NCI-H1930 (cell line): ENCODE measurements at regions not wholly inside any gene's neighbourhood (a gene's known extent, or its start where the extent isn't known, plus 50 kb on each side); places are given as distances from the start of the nearest gene placed in this dataset.

ENCODE experiments used
- DNase-seq, 2 experiments: peaks; one replicate each; lab custom pipeline; 2025; lab: John Stamatoyannopoulos, UW

- no peak for DNase-seq
These were observed 215.6 kb downstream of the PIK3R1 start for GRCh38 chr5:68431186-68431585.

- DNase-seq, result no peak
These were observed 216.2 kb downstream of the PIK3R1 start for GRCh38 chr5:68431601-68432337.

- no peak for DNase-seq
These were observed 217.1 kb downstream of the PIK3R1 start for GRCh38 chr5:68432682-68433081.

- no peak for DNase-seq
These were observed 218.0 kb downstream of the PIK3R1 start for GRCh38 chr5:68433526-68433922.

GRCh38 chr5:68433923-68434879, 218.6 kb downstream of the PIK3R1 start:
- no peak for DNase-seq

GRCh38 chr5:68435611-68436010, 220.1 kb downstream of the PIK3R1 start:
- DNase-seq, result no peak

GRCh38 chr5:68436686-68437520, 221.3 kb downstream of the PIK3R1 start:
- no peak for DNase-seq

- DNase-seq, result no peak
These were observed 223.3 kb downstream of the PIK3R1 start for GRCh38 chr5:68438876-68439275.

- DNase-seq, result no peak
These were observed 224.7 kb downstream of the PIK3R1 start for GRCh38 chr5:68440245-68440644.

GRCh38 chr5:68440651-68441050, 225.1 kb downstream of the PIK3R1 start:
- no peak for DNase-seq

GRCh38 chr5:68441309-68442073, 225.9 kb downstream of the PIK3R1 start:
- DNase-seq, result no peak

GRCh38 chr5:68443091-68443490, 227.5 kb downstream of the PIK3R1 start:
- DNase-seq, result no peak

GRCh38 chr5:68444048-68444447, 228.5 kb downstream of the PIK3R1 start:
- DNase-seq, result no peak

- no peak for DNase-seq
These were observed 229.3 kb downstream of the PIK3R1 start for GRCh38 chr5:68444833-68445232.

GRCh38 chr5:68445257-68446069, 229.9 kb downstream of the PIK3R1 start:
- no peak for DNase-seq

- DNase-seq, result no peak
These were observed 230.5 kb downstream of the PIK3R1 start for GRCh38 chr5:68446070-68446357.

GRCh38 chr5:68446487-68446894, 230.9 kb downstream of the PIK3R1 start:
- no peak for DNase-seq

- DNase-seq, result no peak
These were observed 231.8 kb downstream of the PIK3R1 start for GRCh38 chr5:68447136-68447929.

- DNase-seq, result no peak
These were observed 233.8 kb downstream of the PIK3R1 start for GRCh38 chr5:68449380-68449779.
